Lower lobe of right lung (tissue), 2 donors: ENCODE measurements at regions not wholly inside any gene's neighbourhood (a gene's known extent, or its start where the extent isn't known, plus 50 kb on each side); places are given as distances from the start of the nearest gene placed in this dataset.
A peak's percentile ranks its signal among the peaks of the same experiment; 100 is the strongest.
"Not testable (repeated sequence)": the region's sequence is repeated elsewhere in the genome, so short reads cannot be mapped to it uniquely, and the experiment has no call there.

Experiments used
- ATAC-seq, 2 donors: fragments of 200-7000 bp; cut with Tn5 transposase; one replicate each; pipeline ENCODE4 v1.9.1; 2020 to 2022; ENCODE audit warnings: mild to moderate bottlenecking in 2 of 2, moderate library complexity in 2 of 2
- DNase-seq: peaks from one replicate; pipeline ENCODE4 v3.0.0-alpha.2; 2020
- H3K27ac ChIP-seq: fragments of 200-600 bp; one replicate; pipeline ENCODE4 v1.8.0; 2022
- H3K27me3 ChIP-seq: fragments of 200-600 bp; one replicate; pipeline ENCODE4 v1.8.0; 2022; ENCODE audit warnings: low read depth
- H3K36me3 ChIP-seq: fragments of 200-600 bp; one replicate; pipeline ENCODE4 v1.8.0; 2022; ENCODE audit warnings: mild to moderate bottlenecking
- H3K4me1 ChIP-seq: fragments of 200-600 bp; one replicate; pipeline ENCODE4 v1.8.0; 2022
- H3K4me3 ChIP-seq: fragments of 200-600 bp; one replicate; pipeline ENCODE4 v1.8.0; 2022; ENCODE audit warnings: mild to moderate bottlenecking
- H3K9me3 ChIP-seq: fragments of 200-600 bp; one replicate; pipeline ENCODE4 v1.8.0; 2022
- CTCF ChIP-seq: fragments of 200-600 bp; IDR thresholded peaks from one replicate; pipeline ENCODE4 v1.8.0; 2022; ENCODE audit warnings: antibody characterized with exemption, mild to moderate bottlenecking
- intact Hi-C: fragments of 100-400 bp; cut with DNase I; formaldehyde crosslinking; loops from one replicate; pipeline ENCODE4 v1.11.0; 2022
- donor health status: DM: no; HTN: yes; CAD: no; lungs with severe emphysema.

GRCh38 chr2:215889240-215889969 is 123.9 kb downstream of the MREG start:
- intact Hi-C loops, ATAC-seq: not testable (repeated sequence)

GRCh38 chr2:215888680-215889079 is 124.7 kb downstream of the MREG start:
- TF ChIP-seq CTCF: no peak
- intact Hi-C loops: no loop called here
- no peaks in the 10 kb centered on the region for H3K9me3 ChIP-seq
- no peak overlapping the region for H3K27ac ChIP-seq
- no peak overlapping the region for H3K4me3 ChIP-seq
- H3K27me3 ChIP-seq: no peaks in the 10 kb centered on the region
- H3K4me1 ChIP-seq: no peaks in the 10 kb centered on the region
- H3K36me3 ChIP-seq: no peaks in the 10 kb centered on the region
- DNase-seq (no peak), ATAC-seq (no peak)

More at GRCh38 chr2:215889240-215889969, 123.9 kb downstream of the MREG start:
- H3K4me3 ChIP-seq, DNase-seq, H3K27ac ChIP-seq, H3K27me3 ChIP-seq, H3K36me3 ChIP-seq, H3K4me1 ChIP-seq, H3K9me3 ChIP-seq: not testable (repeated sequence)

GRCh38 chr2:215887303-215887702 is 126.0 kb downstream of the MREG start:
- no peaks in the 10 kb centered on the region for H3K9me3 ChIP-seq
- ATAC-seq: no peak
- no peaks in the 10 kb centered on the region for H3K4me1 ChIP-seq
- no peak for DNase-seq
- no peak overlapping the region for H3K4me3 ChIP-seq
- H3K27me3 ChIP-seq: no peaks in the 10 kb centered on the region
- no peaks in the 10 kb centered on the region for H3K36me3 ChIP-seq
- H3K27ac ChIP-seq: no peak overlapping the region
- no peak for TF ChIP-seq CTCF
- intact Hi-C loops: no loop called here

- no peak for ATAC-seq
- no peak overlapping the region for H3K4me3 ChIP-seq
- no peaks in the 10 kb centered on the region for H3K27me3 ChIP-seq
- H3K9me3 ChIP-seq: no peaks in the 10 kb centered on the region
- H3K27ac ChIP-seq: no peak overlapping the region
- intact Hi-C loops: no loop called here
- no peaks in the 10 kb centered on the region for H3K36me3 ChIP-seq
- TF ChIP-seq CTCF: no peak
- no peaks in the 10 kb centered on the region for H3K4me1 ChIP-seq
- no peak for DNase-seq
Observed at GRCh38 chr2:215886022-215886421, 127.3 kb downstream of the MREG start.

- H3K9me3 ChIP-seq: no peaks in the 10 kb centered on the region
- H3K27me3 ChIP-seq: no peaks in the 10 kb centered on the region
- no peaks in the 10 kb centered on the region for H3K36me3 ChIP-seq
- TF ChIP-seq CTCF: no peak
- no peak overlapping the region for H3K27ac ChIP-seq
- intact Hi-C loops: no loop called here
- DNase-seq: no peak
- H3K4me3 ChIP-seq: no peak overlapping the region
- H3K4me1 ChIP-seq: peaks cover 1% of the 10 kb centered on the region
- ATAC-seq: no peak
Observed at GRCh38 chr2:215885536-215885935, 127.8 kb downstream of the MREG start.

GRCh38 chr2:215884451-215885087 is 128.8 kb downstream of the MREG start:
- no peak for TF ChIP-seq CTCF
- Histone ChIP-seq H3K9me3 (no peaks in the 10 kb centered on the region), H3K4me1 (peaks cover 3% of the 10 kb centered on the region), H3K4me3 (no peak overlapping the region), H3K27ac (peak overlapping the region; percentile 2), H3K27me3 (no peaks in the 10 kb centered on the region), H3K36me3 (no peaks in the 10 kb centered on the region)
- intact Hi-C loops: no loop called here
- ATAC-seq: no peak
- no peak for DNase-seq
